NCI-H2081 (cell line): ENCODE measurements at regions not wholly inside any gene's neighbourhood (a gene's known extent, or its start where the extent isn't known, plus 50 kb on each side); places are given as distances from the start of the nearest gene placed in this dataset.

ENCODE experiments used
- DNase-seq, 2 experiments: peaks; one replicate each; lab custom pipeline; 2025; lab: John Stamatoyannopoulos, UW

GRCh38 chr13:82817133-82817532 lies 1065.1 kb downstream of the SLITRK1 start:
- no peak for DNase-seq

GRCh38 chr13:82815791-82816190 lies 1066.5 kb downstream of the SLITRK1 start:
- no peak for DNase-seq

- no peak for DNase-seq
Observed at GRCh38 chr13:82803341-82803740, 1078.9 kb downstream of the SLITRK1 start.

GRCh38 chr13:82802528-82802927 lies 1079.7 kb downstream of the SLITRK1 start:
- no peak for DNase-seq

- DNase-seq, result no peak
Observed at GRCh38 chr13:82800391-82800790, 1081.9 kb downstream of the SLITRK1 start.

GRCh38 chr13:82797876-82798275 lies 1084.4 kb downstream of the SLITRK1 start:
- no peak for DNase-seq

GRCh38 chr13:82791035-82791434 lies 1091.2 kb downstream of the SLITRK1 start:
- no peak for DNase-seq

- no peak for DNase-seq
Observed at GRCh38 chr13:82772816-82773215, 1109.5 kb downstream of the SLITRK1 start.

- no peak for DNase-seq
Observed at GRCh38 chr13:82766732-82767321, 1115.4 kb downstream of the SLITRK1 start.

GRCh38 chr13:82758044-82758443 lies 1124.2 kb downstream of the SLITRK1 start:
- DNase-seq, result peak in 1 of 2 experiments; percentile 48

- peak; percentile 29 to 61 for DNase-seq
Observed at GRCh38 chr13:82751206-82751605, 1131.1 kb downstream of the SLITRK1 start.

GRCh38 chr13:82749551-82749950 lies 1132.7 kb downstream of the SLITRK1 start:
- no peak for DNase-seq

- DNase-seq, result no peak
Observed at GRCh38 chr13:82747958-82748357, 1134.3 kb downstream of the SLITRK1 start.

GRCh38 chr13:82747291-82747690 lies 1135.0 kb downstream of the SLITRK1 start:
- DNase-seq, result no peak

- DNase-seq, result no peak
Observed at GRCh38 chr13:82740442-82740841, 1141.8 kb downstream of the SLITRK1 start.

GRCh38 chr13:82739881-82740280 lies 1142.4 kb downstream of the SLITRK1 start:
- DNase-seq, result peak in 1 of 2 experiments; percentile 1

- DNase-seq, result no peak
Observed at GRCh38 chr13:82729401-82729800, 1152.9 kb downstream of the SLITRK1 start.

GRCh38 chr13:82720986-82721385 lies 1161.3 kb downstream of the SLITRK1 start:
- DNase-seq, result no peak

GRCh38 chr13:82719987-82720386 lies 1162.3 kb downstream of the SLITRK1 start:
- DNase-seq, result no peak

- DNase-seq, result no peak
Observed at GRCh38 chr13:82717249-82717648, 1165.0 kb downstream of the SLITRK1 start.

- no peak for DNase-seq
Observed at GRCh38 chr13:82713687-82714405, 1168.4 kb downstream of the SLITRK1 start.

- DNase-seq, result no peak
Observed at GRCh38 chr13:82702513-82702912, 1179.8 kb downstream of the SLITRK1 start.

GRCh38 chr13:82701020-82701419 lies 1181.3 kb downstream of the SLITRK1 start:
- DNase-seq, result no peak

- no peak for DNase-seq
Observed at GRCh38 chr13:82698941-82699340, 1183.3 kb downstream of the SLITRK1 start.
